ENCODE measurements at regions not wholly inside any gene's neighbourhood (a gene's known extent, or its start where the extent isn't known, plus 50 kb on each side); places are given as distances from the start of the nearest gene placed in this dataset.

- Histone ChIP-seq H3K27me3 (no peaks in the 10 kb centered on the region), H3K36me3 (replicated peaks in 1 of 2) (no peaks in the 10 kb centered on the region), H3K9me3 (replicated peaks in 1 of 3) (no peaks in the 10 kb centered on the region), H3K27ac (no peak overlapping the region), H3K4me3 (no peak overlapping the region), H3K4me1 (replicated peaks in 1 of 2) (no peaks in the 10 kb centered on the region)
- WGBS, 4 donors = 71 to 83% (median 71%) methylated on average over 2 of the region's 2 CpGs
- intact Hi-C loops (cut with DNase I) = no loop called here
- TF ChIP-seq POLR2A (IDR thresholded peaks at IDR 0.05) (no peak), CTCF (IDR thresholded peaks at IDR 0.05) (no peak)
- DNase-seq = no peak
Observed at GRCh38 chr6:104240865-104241264, 618.9 kb downstream of the HACE1 start.

DNA sequence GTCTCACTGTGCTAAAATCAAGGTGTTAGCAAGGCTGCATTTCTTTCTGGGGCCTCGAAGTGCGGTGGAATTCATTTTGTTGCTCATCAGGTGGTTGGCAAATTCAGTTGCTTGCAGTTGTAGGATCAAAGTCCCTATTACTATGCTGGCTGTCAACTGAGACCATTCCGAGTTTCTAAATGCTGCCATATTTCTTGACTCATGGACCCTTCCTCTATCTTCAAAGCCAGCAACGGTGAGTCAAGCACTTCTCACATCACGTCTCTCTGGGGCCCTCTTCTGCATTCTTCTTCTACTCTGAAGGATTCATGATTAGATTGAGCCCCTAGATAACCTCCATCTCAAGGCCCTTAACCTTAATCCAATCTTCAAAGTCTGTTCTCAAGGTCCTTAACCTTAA, 619.7 kb downstream of the HACE1 start:
- WGBS, 4 donors = 63 to 76% (median 68%) methylated on average over 5 of the region's 5 CpGs
- TF ChIP-seq CTCF (IDR thresholded peaks at IDR 0.05) (no peak), POLR2A (IDR thresholded peaks at IDR 0.05) (no peak)
- H3K36me3 ChIP-seq (replicated peaks in 1 of 2) = no peaks in the 10 kb centered on the region
- no peaks in the 10 kb centered on the region for H3K9me3 ChIP-seq (replicated peaks in 1 of 3)
- no peaks in the 10 kb centered on the region for H3K4me1 ChIP-seq (replicated peaks in 1 of 2)
- no peak overlapping the region for H3K27ac ChIP-seq
- intact Hi-C loops (cut with DNase I) = no loop called here
- no peak for DNase-seq
- H3K4me3 ChIP-seq = no peak overlapping the region
- H3K27me3 ChIP-seq = no peaks in the 10 kb centered on the region

DNA sequence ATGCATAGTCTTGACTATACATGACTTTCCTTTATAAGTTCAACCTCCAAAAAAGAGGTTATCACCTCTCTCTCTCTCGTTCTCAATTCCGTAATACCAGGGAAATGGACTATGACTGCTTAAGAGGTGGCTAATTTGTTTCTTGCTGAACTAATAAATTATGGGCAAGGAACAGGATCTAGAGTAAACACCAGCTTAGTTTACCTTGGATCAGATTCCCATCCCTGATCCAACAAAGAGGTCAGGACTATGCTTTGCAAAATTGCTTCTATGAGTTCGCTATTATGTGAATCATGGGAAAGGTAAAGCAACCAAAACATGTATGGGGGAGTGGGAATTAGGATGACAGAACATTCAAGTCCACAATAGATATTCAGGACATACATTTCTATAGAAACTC, 630.7 kb downstream of the HACE1 start:
- Histone ChIP-seq H3K36me3 (replicated peaks in 1 of 2) (no peaks in the 10 kb centered on the region), H3K4me1 (replicated peaks in 1 of 2) (no peaks in the 10 kb centered on the region), H3K4me3 (no peak overlapping the region), H3K27me3 (no peaks in the 10 kb centered on the region), H3K9me3 (replicated peaks in 1 of 3) (no peaks in the 10 kb centered on the region), H3K27ac (no peak overlapping the region)
- WGBS, 4 donors = 67 to 89% (median 81%) methylated on average over 3 of the region's 3 CpGs
- DNase-seq = no peak
- intact Hi-C loops (cut with DNase I) = no loop called here
- no peak for TF ChIP-seq CTCF (IDR thresholded peaks at IDR 0.05)
- TF ChIP-seq POLR2A (IDR thresholded peaks at IDR 0.05) = no peak

- no peaks in the 10 kb centered on the region for H3K36me3 ChIP-seq (replicated peaks in 1 of 2)
- WGBS, 4 donors = 29 to 47% (median 39%) methylated on average over 2 of the region's 2 CpGs
- no peak for DNase-seq
- H3K4me3 ChIP-seq = no peak overlapping the region
- intact Hi-C loops (cut with DNase I) = no loop called here
- no peaks in the 10 kb centered on the region for H3K9me3 ChIP-seq (replicated peaks in 1 of 3)
- no peaks in the 10 kb centered on the region for H3K27me3 ChIP-seq
- no peak overlapping the region for H3K27ac ChIP-seq
- TF ChIP-seq POLR2A (IDR thresholded peaks at IDR 0.05) = no peak
- TF ChIP-seq CTCF (IDR thresholded peaks at IDR 0.05) = no peak
- no peaks in the 10 kb centered on the region for H3K4me1 ChIP-seq (replicated peaks in 1 of 2)
Observed at GRCh38 chr6:104227508-104227907, 632.2 kb downstream of the HACE1 start.
